Transverse colon (tissue), 4 donors: ENCODE measurements at regions not wholly inside any gene's neighbourhood (a gene's known extent, or its start where the extent isn't known, plus 50 kb on each side); places are given as distances from the start of the nearest gene placed in this dataset.

Source experiments
- DNase-seq: peaks from one replicate; pipeline ENCODE4 v3.0.0-alpha.2; 2019
- H3K27ac ChIP-seq, 4 donors: fragments of 200-600 bp; sonication (generic); 2 replicates each; pipeline ENCODE4 v1.5.1; 2016 to 2018; ENCODE audit warnings: inconsistent platforms in 4 of 4
- H3K27me3 ChIP-seq: fragments of 200-600 bp; sonication (generic); 2 replicates; pipeline ENCODE4 v1.5.1; 2017; ENCODE audit warnings: inconsistent platforms
- H3K36me3 ChIP-seq, 4 donors: fragments of 200-600 bp; sonication (generic); 2 replicates each; pipeline ENCODE4 v1.5.1; 2017 to 2019; ENCODE audit warnings: inconsistent platforms in 4 of 4
- H3K4me1 ChIP-seq, 4 donors: fragments of 200-600 bp; sonication (generic); 2 replicates each; pipeline ENCODE4 v1.5.1; 2017 to 2020; ENCODE audit warnings: inconsistent platforms in 4 of 4
- H3K4me3 ChIP-seq, 4 donors: fragments of 200-600 bp; sonication (generic); 1 replicate in 1 of 4; 2 replicates in 3 of 4; pipeline versions ENCODE4 v1.5.1 to v1.6.1; 2017 to 2019; ENCODE audit warnings: inconsistent platforms in 4 of 4
- H3K9me3 ChIP-seq, 2 donors: fragments of 200-600 bp; sonication (generic); 2 replicates each; pipeline ENCODE4 v1.5.1; 2017 to 2019; ENCODE audit warnings: inconsistent platforms in 2 of 2
- EP300 ChIP-seq: sonication (generic); formaldehyde crosslinking; IDR thresholded peaks from one replicate; pipeline ENCODE4 v1.6.1; 2017; ENCODE audit warnings: antibody characterized with exemption, low read depth
- POLR2A ChIP-seq: fragments of 450-650 bp; IDR thresholded peaks from one replicate; pipeline ENCODE4 v1.6.1; 2016; ENCODE audit warnings: antibody characterized with exemption, mild to moderate bottlenecking, moderate library complexity
- POLR2AphosphoS5 ChIP-seq, 3 donors: sonication (generic); formaldehyde crosslinking; IDR thresholded peaks; one replicate each; pipeline ENCODE4 v1.6.1; 2016; ENCODE audit warnings: antibody characterized with exemption in 3 of 3
- WGBS, 2 donors: methylation state at CpG; one replicate each; pipeline ENCODE4 v1.1.5; 2018; ENCODE audit warnings: low coverage in 1 of 2; 5-methylcytosine and 5-hydroxymethylcytosine counted together
- in situ Hi-C, 4 donors: fragments of 200-750 bp; cut with MboI; loops; one replicate each; pipeline versions ENCODE4 v1.15.0 to v1.15.1; 2017; ENCODE audit warnings: low sequenced_read_pairs in 3 of 4, low pct_ligation_motif_present in 1 of 4, low pct_unique_long_range_greater_than_20kb in 1 of 4
- intact Hi-C: fragments of 100-400 bp; cut with DNase I; formaldehyde crosslinking; loops from one replicate; pipeline ENCODE4 v1.15.1; 2023; ENCODE audit warnings: low total_unique reads
- TF ChIP-seq, protein P1 (sequence below), 5 experiments: fragments of 200-600 bp in 3 of 5; fragments of 450-650 bp in 2 of 5; sonication (generic) in 3 of 5; IDR thresholded peaks; 1 replicate in 2 of 5; 2 replicates in 3 of 5; pipeline ENCODE4 v1.5.1; 2016 to 2017; ENCODE audit warnings: antibody characterized with exemption in 5 of 5, inconsistent platforms in 3 of 5, mild to moderate bottlenecking in 2 of 5, moderate library complexity in 1 of 5

DNA sequence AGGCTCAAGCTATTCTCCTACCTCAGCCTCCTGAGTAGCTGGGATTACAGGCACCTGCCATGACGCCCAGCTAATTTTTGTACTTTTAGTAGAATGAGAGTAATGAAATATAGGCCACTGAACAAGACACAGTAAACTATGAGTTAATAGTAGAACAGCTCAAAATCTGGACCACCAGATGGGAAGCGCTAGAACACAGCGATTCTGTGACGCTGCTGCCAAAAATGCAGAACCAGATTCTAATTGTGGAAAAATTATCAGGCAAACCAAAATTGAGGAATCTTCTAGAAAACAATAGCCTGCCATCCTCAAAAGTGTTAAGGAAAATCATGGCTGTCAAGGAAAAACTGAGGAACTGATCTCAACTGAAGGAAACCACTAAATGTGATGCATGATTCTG, 111.4 kb upstream of the TIAM1 start:
- in situ Hi-C loops (no loop called here), intact Hi-C loops (no loop called here)
- TF ChIP-seq, protein P1, sequence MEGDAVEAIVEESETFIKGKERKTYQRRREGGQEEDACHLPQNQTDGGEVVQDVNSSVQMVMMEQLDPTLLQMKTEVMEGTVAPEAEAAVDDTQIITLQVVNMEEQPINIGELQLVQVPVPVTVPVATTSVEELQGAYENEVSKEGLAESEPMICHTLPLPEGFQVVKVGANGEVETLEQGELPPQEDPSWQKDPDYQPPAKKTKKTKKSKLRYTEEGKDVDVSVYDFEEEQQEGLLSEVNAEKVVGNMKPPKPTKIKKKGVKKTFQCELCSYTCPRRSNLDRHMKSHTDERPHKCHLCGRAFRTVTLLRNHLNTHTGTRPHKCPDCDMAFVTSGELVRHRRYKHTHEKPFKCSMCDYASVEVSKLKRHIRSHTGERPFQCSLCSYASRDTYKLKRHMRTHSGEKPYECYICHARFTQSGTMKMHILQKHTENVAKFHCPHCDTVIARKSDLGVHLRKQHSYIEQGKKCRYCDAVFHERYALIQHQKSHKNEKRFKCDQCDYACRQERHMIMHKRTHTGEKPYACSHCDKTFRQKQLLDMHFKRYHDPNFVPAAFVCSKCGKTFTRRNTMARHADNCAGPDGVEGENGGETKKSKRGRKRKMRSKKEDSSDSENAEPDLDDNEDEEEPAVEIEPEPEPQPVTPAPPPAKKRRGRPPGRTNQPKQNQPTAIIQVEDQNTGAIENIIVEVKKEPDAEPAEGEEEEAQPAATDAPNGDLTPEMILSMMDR (IDR thresholded peaks at IDR 0.05) = no peak
- TF ChIP-seq POLR2A (no peak), POLR2AphosphoS5 (IDR thresholded peaks at IDR 0.05) (no peak), EP300 (no peak)
- Histone ChIP-seq H3K4me1 (no peaks in the 10 kb centered on the region), H3K4me3 (no peak overlapping the region), H3K27me3 (no peaks in the 10 kb centered on the region), H3K36me3 (no peaks in the 10 kb centered on the region), H3K27ac (no peak overlapping the region), H3K9me3 (no peaks in the 10 kb centered on the region)
- DNase-seq = no peak
- 46 to 84% methylated on average over 3 to 4 of the region's 4 CpGs for WGBS, 2 donors

DNA sequence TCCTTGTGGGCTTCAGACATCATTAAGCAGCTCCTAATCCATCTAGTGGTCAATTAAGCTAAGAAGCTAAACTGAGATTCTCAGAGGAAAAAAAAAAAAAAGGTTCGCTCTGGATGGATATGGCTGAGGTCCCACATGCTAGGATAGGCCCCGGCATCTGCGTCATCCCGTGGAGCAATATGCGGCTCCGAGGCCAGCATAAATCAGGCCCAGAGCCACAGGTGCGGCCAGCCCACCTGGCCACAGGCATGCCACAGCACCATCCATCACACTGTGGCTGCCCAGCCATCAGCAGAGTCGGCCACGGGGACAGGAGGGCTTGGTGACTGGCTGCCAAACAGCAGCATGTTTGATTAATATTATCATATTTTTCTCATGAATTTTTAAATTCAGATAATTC, 106.9 kb upstream of the TIAM1 start:
- H3K36me3 ChIP-seq = no peaks in the 10 kb centered on the region
- H3K4me1 ChIP-seq = no peaks in the 10 kb centered on the region
- intact Hi-C loops = no loop called here
- no peak for DNase-seq
- H3K27me3 ChIP-seq = no peaks in the 10 kb centered on the region
- TF ChIP-seq POLR2A (no peak), EP300 (no peak), POLR2AphosphoS5 (IDR thresholded peaks at IDR 0.05) (no peak)
- H3K4me3 ChIP-seq = no peak overlapping the region
- in situ Hi-C loops = no loop called here
- no peaks in the 10 kb centered on the region for H3K9me3 ChIP-seq
- no peak overlapping the region for H3K27ac ChIP-seq
- WGBS, 2 donors = 95% methylated on average over 7 to 9 of the region's 9 CpGs

DNA sequence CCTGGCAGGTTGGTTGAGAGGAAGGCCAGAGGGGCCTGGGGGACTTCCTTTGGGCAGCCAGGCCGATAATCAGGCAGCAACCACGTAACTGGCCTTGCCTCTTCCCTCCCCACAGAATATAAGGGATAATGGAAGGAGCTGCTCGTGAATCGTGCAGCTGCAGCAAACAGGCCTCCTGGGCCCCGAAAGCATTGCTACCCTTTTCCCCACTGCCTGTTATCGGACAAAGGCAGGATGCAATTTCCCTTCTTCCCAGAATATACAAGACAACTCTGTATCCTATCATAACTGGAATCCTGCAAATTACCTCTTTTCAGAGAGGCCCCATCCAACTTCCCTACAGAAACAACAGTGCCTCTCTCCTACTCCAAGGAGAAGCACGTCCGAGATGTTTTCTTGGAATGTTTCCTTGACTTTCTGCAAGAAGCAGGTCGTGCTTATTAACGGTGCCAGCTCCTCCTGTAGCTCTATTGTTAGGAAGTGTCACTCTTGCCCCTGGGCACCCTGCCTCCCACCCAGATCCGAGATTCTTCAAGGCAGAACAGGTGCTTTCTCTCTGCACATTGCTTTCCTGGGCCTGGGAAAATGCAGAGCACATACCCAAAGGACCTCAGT, 106.0 kb upstream of the TIAM1 start:
- intact Hi-C loops (no loop called here), in situ Hi-C loops (no loop called here)
- DNase-seq = no peak
- no peak overlapping the region for H3K4me3 ChIP-seq
- H3K27me3 ChIP-seq = no peaks in the 10 kb centered on the region
- no peaks in the 10 kb centered on the region for H3K9me3 ChIP-seq
- H3K36me3 ChIP-seq = no peaks in the 10 kb centered on the region
- H3K4me1 ChIP-seq = no peaks in the 10 kb centered on the region
- TF ChIP-seq EP300 (no peak), POLR2A (no peak), POLR2AphosphoS5 (IDR thresholded peaks at IDR 0.05) (no peak)
- TF ChIP-seq, protein P1 (IDR thresholded peaks at IDR 0.05) = no peak
- 83 to 90% methylated on average over 2 to 11 of the region's 11 CpGs for whole genome bisulfite sequencing, 2 donors
- H3K27ac ChIP-seq = no peak overlapping the region

DNA sequence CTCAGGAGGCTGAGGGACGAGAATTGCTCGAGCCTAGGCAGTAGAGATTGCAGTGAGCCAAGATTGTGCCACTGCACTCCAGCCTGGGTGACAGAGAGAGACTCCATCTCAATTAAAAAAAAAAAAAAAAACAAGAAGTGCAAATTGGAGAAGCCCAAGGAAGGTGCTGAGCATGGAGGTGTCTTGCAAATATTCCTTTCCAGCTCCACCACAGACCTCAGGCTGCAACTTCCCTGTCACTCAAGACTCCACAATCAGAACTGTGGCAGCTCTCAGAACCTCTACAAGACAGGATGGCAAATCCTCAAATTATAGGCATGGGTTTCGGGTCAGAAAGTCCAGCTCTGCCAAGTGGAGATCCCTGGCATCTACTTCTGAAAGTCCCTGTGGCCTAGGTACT, 104.4 kb upstream of the TIAM1 start:
- no peak overlapping the region for H3K4me3 ChIP-seq
- in situ Hi-C loops = no loop called here

More for the DNA sequence above, 104.4 kb upstream of the TIAM1 start:
- Histone ChIP-seq H3K27ac (no peak overlapping the region), H3K9me3 (no peaks in the 10 kb centered on the region), H3K36me3 (no peaks in the 10 kb centered on the region), H3K27me3 (no peaks in the 10 kb centered on the region), H3K4me1 (peaks cover 0 to 4% (median 0%) of the 10 kb centered on the region in 4 donors)
- TF ChIP-seq EP300 (no peak), POLR2AphosphoS5 (IDR thresholded peaks at IDR 0.05) (no peak)
- TF ChIP-seq, protein P1 (IDR thresholded peaks at IDR 0.05) = no peak
- intact Hi-C loops = no loop called here
- 51 to 80% methylated on average over 1 to 3 of the region's 3 CpGs for WGBS, 2 donors
- no peak for DNase-seq
